DND-41 (cell line): ENCODE measurements at regions not wholly inside any gene's neighbourhood (a gene's known extent, or its start where the extent isn't known, plus 50 kb on each side); places are given as distances from the start of the nearest gene placed in this dataset.

Source experiments
- ATAC-seq: fragments of 200-7000 bp; cut with Tn5 transposase; 3 replicates; pipeline ENCODE4 v1.9.1; 2021; ENCODE audit warnings: low read depth; ENCODE audit not compliant: insufficient read depth
- DNase-seq: peaks from one replicate; pipeline ENCODE4 v3.0.0-alpha.2; 2020
- H2AFZ ChIP-seq: 2 replicates; pipeline ENCODE4 v1.6.0; 2012; ENCODE audit warnings: low read depth, low read length
- H3K27ac ChIP-seq: 2 replicates; pipeline ENCODE4 v1.5.1; 2012; ENCODE audit warnings: low read length, inconsistent platforms
- H3K27me3 ChIP-seq: fragments of 200-600 bp; sonication (generic); 2 replicates; pipeline ENCODE4 v1.6.0; 2012; ENCODE audit warnings: low read length, mild to moderate bottlenecking, inconsistent platforms; ENCODE audit not compliant: insufficient read depth, poor library complexity
- H3K36me3 ChIP-seq: 2 replicates; pipeline ENCODE4 v1.5.1; 2012; ENCODE audit warnings: low read length, inconsistent platforms; ENCODE audit not compliant: insufficient read depth
- H3K4me1 ChIP-seq: 2 replicates; pipeline ENCODE4 v1.5.1; 2012; ENCODE audit warnings: mild to moderate bottlenecking, low read length; ENCODE audit not compliant: insufficient read depth
- H3K4me2 ChIP-seq: 2 replicates; pipeline ENCODE4 v1.6.0; 2012; ENCODE audit warnings: mild to moderate bottlenecking, moderate library complexity, low read length, inconsistent platforms; ENCODE audit not compliant: insufficient read depth
- H3K4me3 ChIP-seq, 2 experiments: fragments of 200-600 bp in 1 of 2; shearing (Covaris generic) in 1 of 2; 2 replicates each; pipeline ENCODE4 v1.5.1; 2012 to 2016; ENCODE audit warnings: inconsistent platforms in 2 of 2, low read length in 2 of 2, mild to moderate bottlenecking in 2 of 2, low read depth in 1 of 2, moderate library complexity in 1 of 2
- H3K79me2 ChIP-seq: 2 replicates; pipeline ENCODE4 v1.6.0; 2012; ENCODE audit warnings: low read length, inconsistent platforms; ENCODE audit not compliant: insufficient read depth
- H3K9ac ChIP-seq: 2 replicates; pipeline ENCODE4 v1.6.0; 2012; ENCODE audit warnings: low read depth, mild to moderate bottlenecking, inconsistent platforms, low read length, moderate library complexity
- H3K9me3 ChIP-seq: 2 replicates; pipeline ENCODE4 v1.5.1; 2012; ENCODE audit warnings: low read length, moderate library complexity, mild to moderate bottlenecking, inconsistent platforms; ENCODE audit not compliant: insufficient read depth, severe bottlenecking
- H4K20me1 ChIP-seq: 2 replicates; pipeline ENCODE4 v1.6.0; 2012; ENCODE audit warnings: low read length; ENCODE audit not compliant: insufficient read depth
- CTCF ChIP-seq: IDR thresholded peaks from 2 replicates; pipeline ENCODE4 v1.5.1; 2012; ENCODE audit warnings: borderline replicate concordance, low read length, moderate library complexity, mild to moderate bottlenecking; ENCODE audit not compliant: poor library complexity, severe bottlenecking; ENCODE audit errors: extremely low read depth
- EZH2 ChIP-seq: IDR thresholded peaks from 3 replicates; pipeline ENCODE4 v1.6.1; 2012; ENCODE audit warnings: borderline replicate concordance, low read depth, mild to moderate bottlenecking, moderate library complexity, low read length, inconsistent platforms; ENCODE audit not compliant: severe bottlenecking

DNA sequence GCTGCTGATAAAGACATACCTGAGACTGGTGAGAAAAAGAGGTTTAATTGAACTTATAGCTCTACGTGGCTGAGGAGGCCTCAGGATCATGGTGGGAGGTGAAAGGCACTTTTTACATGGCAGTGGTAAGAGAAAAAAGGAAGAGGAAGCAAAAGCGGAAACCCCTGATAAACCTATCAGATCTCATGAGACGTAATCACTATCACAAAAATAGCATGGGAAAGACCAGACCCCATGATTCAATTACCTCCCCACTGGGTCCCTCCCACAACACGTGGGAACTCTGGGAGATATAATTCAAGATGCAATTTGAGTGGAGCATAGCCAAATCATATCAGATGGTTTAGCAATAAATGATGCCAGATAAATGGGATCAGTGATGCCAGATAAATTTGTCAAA, 892.0 kb upstream of the CELF2 start:
- Histone ChIP-seq H3K4me2 (no peak overlapping the region), H3K9ac (no peak overlapping the region), H3K79me2 (no peaks in the 10 kb centered on the region), H4K20me1 (no peaks in the 10 kb centered on the region), H3K4me1 (no peaks in the 10 kb centered on the region), H3K9me3 (no peaks in the 10 kb centered on the region), H3K4me3 (no peak overlapping the region), H3K27ac (no peak overlapping the region), H2AFZ (no peak overlapping the region), H3K36me3 (no peaks in the 10 kb centered on the region), H3K27me3 (no peaks in the 10 kb centered on the region)
- no peak for TF ChIP-seq CTCF
- no peak for TF ChIP-seq EZH2
- no peak for ATAC-seq
- DNase-seq, result no peak

DNA sequence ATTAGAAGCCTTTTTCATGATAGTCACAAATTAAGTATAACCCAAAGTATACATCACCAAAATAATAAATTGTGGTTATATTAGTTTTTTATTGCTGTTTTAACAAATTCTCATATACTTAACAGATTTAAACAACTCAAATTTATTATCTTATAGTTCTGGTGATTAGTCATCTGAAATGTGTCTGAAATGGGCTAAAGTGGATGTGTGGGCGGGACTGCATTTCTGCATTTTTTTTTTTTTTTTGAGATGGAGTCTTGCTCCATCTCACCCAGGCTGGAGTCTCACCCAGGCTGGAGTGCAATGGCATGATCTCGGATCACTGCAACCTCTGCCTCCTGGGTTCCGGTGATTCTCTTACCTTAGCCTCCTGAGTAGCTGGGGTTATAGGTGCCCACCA, 891.5 kb upstream of the CELF2 start:
- Histone ChIP-seq H3K4me3 (no peak overlapping the region), H4K20me1 (no peaks in the 10 kb centered on the region), H3K9ac (no peak overlapping the region), H3K79me2 (no peaks in the 10 kb centered on the region), H3K4me1 (no peaks in the 10 kb centered on the region), H3K27me3 (no peaks in the 10 kb centered on the region), H3K27ac (no peak overlapping the region), H3K36me3 (no peaks in the 10 kb centered on the region), H2AFZ (no peak overlapping the region), H3K4me2 (no peak overlapping the region), H3K9me3 (no peaks in the 10 kb centered on the region)
- TF ChIP-seq EZH2 (no peak), CTCF (no peak)
- DNase-seq (no peak), ATAC-seq (no peak)

- Histone ChIP-seq H4K20me1 (no peaks in the 10 kb centered on the region), H3K4me3 (no peak overlapping the region), H3K36me3 (no peaks in the 10 kb centered on the region), H3K27me3 (no peaks in the 10 kb centered on the region), H3K79me2 (no peaks in the 10 kb centered on the region), H3K9ac (no peak overlapping the region), H3K9me3 (no peaks in the 10 kb centered on the region), H3K4me2 (no peak overlapping the region), H3K27ac (no peak overlapping the region), H2AFZ (no peak overlapping the region), H3K4me1 (no peaks in the 10 kb centered on the region)
- ATAC-seq (no peak), DNase-seq (no peak)
- no peak for TF ChIP-seq CTCF
- TF ChIP-seq EZH2, result no peak
Measured at GRCh38 chr10:10128387-10128786, 889.3 kb upstream of the CELF2 start.

GRCh38 chr10:10130686-10131085, 887.0 kb upstream of the CELF2 start:
- H3K4me3 ChIP-seq, result no peak overlapping the region
- no peak overlapping the region for H2AFZ ChIP-seq
- H3K4me1 ChIP-seq, result no peaks in the 10 kb centered on the region
- DNase-seq (no peak), ATAC-seq (no peak)
- no peaks in the 10 kb centered on the region for H3K79me2 ChIP-seq
- H3K36me3 ChIP-seq, result no peaks in the 10 kb centered on the region
- H3K9me3 ChIP-seq, result no peaks in the 10 kb centered on the region
- H3K27me3 ChIP-seq, result no peaks in the 10 kb centered on the region
- no peak overlapping the region for H3K9ac ChIP-seq
- TF ChIP-seq EZH2, result no peak
- no peak for TF ChIP-seq CTCF
- no peaks in the 10 kb centered on the region for H4K20me1 ChIP-seq
- no peak overlapping the region for H3K27ac ChIP-seq
- H3K4me2 ChIP-seq, result no peak overlapping the region
